Neural cell (in vitro differentiated cells): ENCODE measurements at regions not wholly inside any gene's neighbourhood (a gene's known extent, or its start where the extent isn't known, plus 50 kb on each side); places are given as distances from the start of the nearest gene placed in this dataset.

Experiments used
- EP300 ChIP-seq: fragments of 450-650 bp; conservative IDR thresholded peaks from 2 replicates; pipeline ENCODE4 v1.6.1; 2014; ENCODE audit warnings: antibody characterized with exemption, mild to moderate bottlenecking, moderate library complexity; ENCODE audit not compliant: poor library complexity, severe bottlenecking
- EZH2 ChIP-seq: fragments of 200-600, 300-800 bp; shearing (Covaris generic), sonication (generic); IDR thresholded peaks from 2 replicates; pipeline ENCODE4 v1.6.1; 2014; ENCODE audit warnings: antibody characterized with exemption, low read length, borderline replicate concordance, mild to moderate bottlenecking; ENCODE audit not compliant: insufficient read depth, poor library complexity, severe bottlenecking
- POLR2AphosphoS5 ChIP-seq: IDR thresholded peaks from 2 replicates; pipeline ENCODE4 v1.6.1; 2012
- RAD21 ChIP-seq: fragments of 450-650 bp; conservative IDR thresholded peaks from 2 replicates; pipeline ENCODE4 v1.6.1; 2014; ENCODE audit warnings: antibody characterized with exemption, mild to moderate bottlenecking, moderate library complexity
- TAF1 ChIP-seq: IDR thresholded peaks from 2 replicates; pipeline ENCODE4 v1.6.1; 2012; ENCODE audit warnings: low read depth
- TF ChIP-seq, protein P1 (sequence below): fragments of 450-650 bp; IDR thresholded peaks from 2 replicates; pipeline ENCODE4 v1.5.1; 2014; ENCODE audit warnings: antibody characterized with exemption, mild to moderate bottlenecking, moderate library complexity; ENCODE audit not compliant: poor library complexity, severe bottlenecking
- TF ChIP-seq, protein P2 (sequence below): IDR thresholded peaks from 2 replicates; pipeline ENCODE4 v1.6.1; 2012; ENCODE audit warnings: borderline replicate concordance

DNA sequence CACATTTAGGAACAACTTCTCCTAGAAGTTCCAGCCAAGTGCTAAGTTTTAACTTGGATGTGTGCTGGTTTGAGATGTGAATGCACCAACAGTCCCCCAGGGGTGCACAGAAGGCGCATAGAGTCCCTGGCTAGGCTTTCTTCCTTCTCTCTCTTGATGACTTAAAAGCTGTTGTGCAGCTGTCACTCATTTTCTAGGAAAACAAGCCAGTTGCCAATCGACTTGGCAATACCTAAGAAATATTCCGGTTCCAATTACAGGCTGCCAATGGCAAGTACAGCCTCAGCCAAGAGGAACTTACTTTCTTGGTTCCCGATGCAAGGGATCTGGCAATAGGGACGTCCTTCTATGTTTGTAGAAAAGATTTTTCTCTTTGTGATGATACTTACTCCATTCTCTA, 266.6 kb upstream of the EEF2KMT start:
- TF ChIP-seq, protein P1, sequence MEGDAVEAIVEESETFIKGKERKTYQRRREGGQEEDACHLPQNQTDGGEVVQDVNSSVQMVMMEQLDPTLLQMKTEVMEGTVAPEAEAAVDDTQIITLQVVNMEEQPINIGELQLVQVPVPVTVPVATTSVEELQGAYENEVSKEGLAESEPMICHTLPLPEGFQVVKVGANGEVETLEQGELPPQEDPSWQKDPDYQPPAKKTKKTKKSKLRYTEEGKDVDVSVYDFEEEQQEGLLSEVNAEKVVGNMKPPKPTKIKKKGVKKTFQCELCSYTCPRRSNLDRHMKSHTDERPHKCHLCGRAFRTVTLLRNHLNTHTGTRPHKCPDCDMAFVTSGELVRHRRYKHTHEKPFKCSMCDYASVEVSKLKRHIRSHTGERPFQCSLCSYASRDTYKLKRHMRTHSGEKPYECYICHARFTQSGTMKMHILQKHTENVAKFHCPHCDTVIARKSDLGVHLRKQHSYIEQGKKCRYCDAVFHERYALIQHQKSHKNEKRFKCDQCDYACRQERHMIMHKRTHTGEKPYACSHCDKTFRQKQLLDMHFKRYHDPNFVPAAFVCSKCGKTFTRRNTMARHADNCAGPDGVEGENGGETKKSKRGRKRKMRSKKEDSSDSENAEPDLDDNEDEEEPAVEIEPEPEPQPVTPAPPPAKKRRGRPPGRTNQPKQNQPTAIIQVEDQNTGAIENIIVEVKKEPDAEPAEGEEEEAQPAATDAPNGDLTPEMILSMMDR = no peak
- no peak for TF ChIP-seq POLR2AphosphoS5
- TF ChIP-seq RAD21 = no peak
- TF ChIP-seq, protein P2, sequence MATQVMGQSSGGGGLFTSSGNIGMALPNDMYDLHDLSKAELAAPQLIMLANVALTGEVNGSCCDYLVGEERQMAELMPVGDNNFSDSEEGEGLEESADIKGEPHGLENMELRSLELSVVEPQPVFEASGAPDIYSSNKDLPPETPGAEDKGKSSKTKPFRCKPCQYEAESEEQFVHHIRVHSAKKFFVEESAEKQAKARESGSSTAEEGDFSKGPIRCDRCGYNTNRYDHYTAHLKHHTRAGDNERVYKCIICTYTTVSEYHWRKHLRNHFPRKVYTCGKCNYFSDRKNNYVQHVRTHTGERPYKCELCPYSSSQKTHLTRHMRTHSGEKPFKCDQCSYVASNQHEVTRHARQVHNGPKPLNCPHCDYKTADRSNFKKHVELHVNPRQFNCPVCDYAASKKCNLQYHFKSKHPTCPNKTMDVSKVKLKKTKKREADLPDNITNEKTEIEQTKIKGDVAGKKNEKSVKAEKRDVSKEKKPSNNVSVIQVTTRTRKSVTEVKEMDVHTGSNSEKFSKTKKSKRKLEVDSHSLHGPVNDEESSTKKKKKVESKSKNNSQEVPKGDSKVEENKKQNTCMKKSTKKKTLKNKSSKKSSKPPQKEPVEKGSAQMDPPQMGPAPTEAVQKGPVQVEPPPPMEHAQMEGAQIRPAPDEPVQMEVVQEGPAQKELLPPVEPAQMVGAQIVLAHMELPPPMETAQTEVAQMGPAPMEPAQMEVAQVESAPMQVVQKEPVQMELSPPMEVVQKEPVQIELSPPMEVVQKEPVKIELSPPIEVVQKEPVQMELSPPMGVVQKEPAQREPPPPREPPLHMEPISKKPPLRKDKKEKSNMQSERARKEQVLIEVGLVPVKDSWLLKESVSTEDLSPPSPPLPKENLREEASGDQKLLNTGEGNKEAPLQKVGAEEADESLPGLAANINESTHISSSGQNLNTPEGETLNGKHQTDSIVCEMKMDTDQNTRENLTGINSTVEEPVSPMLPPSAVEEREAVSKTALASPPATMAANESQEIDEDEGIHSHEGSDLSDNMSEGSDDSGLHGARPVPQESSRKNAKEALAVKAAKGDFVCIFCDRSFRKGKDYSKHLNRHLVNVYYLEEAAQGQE = no peak
- no peak for TF ChIP-seq EZH2
- no peak for TF ChIP-seq EP300
- no peak for TF ChIP-seq TAF1
